MCF 10A (cell line): ENCODE measurements at regions not wholly inside any gene's neighbourhood (a gene's known extent, or its start where the extent isn't known, plus 50 kb on each side); places are given as distances from the start of the nearest gene placed in this dataset.

Source experiments
- BruUV-seq: library from RNA; stranded (reverse); fragments of 400-500 nt; replicated peaks from 2 replicates; lab custom pipeline; 2021; lab: Mats Ljungman, UMichigan
- CTCF ChIA-PET: fragments of 300-600 bp; sonication (Branson Sonifier 250); formaldehyde crosslinking; extraction: SDS; loops from one replicate; lab custom pipeline; 2021; ENCODE audit warnings: antibody characterized with exemption, inconsistent platforms; lab: Yijun Ruan, JAX
- POLR2A ChIA-PET: fragments of 300-600, 350-650 bp; sonication (Branson Sonifier 250); formaldehyde crosslinking; extraction: SDS; loops from one replicate; lab custom pipeline; 2020; ENCODE audit warnings: antibody characterized with exemption, inconsistent platforms; lab: Yijun Ruan, JAX
- DNase-seq: peaks from one replicate; pipeline ENCODE4 v3.0.0-alpha.2; 2018; ENCODE audit not compliant: unreplicated experiment
- H3K27ac Mint-ChIP-seq: one replicate; pipeline ENCODE4 v1.8.0; 2022; ENCODE audit warnings: mild to moderate bottlenecking, low read depth, mixed read lengths; ENCODE audit not compliant: unreplicated experiment
- H3K27me3 Mint-ChIP-seq: one replicate; pipeline ENCODE4 v1.8.0; 2022; ENCODE audit warnings: mixed read lengths; ENCODE audit not compliant: insufficient read depth, unreplicated experiment
- H3K36me3 Mint-ChIP-seq: one replicate; pipeline ENCODE4 v1.8.0; 2022; ENCODE audit warnings: mild to moderate bottlenecking, moderate library complexity, mixed read lengths; ENCODE audit not compliant: insufficient read depth, unreplicated experiment
- H3K4me1 Mint-ChIP-seq: one replicate; pipeline ENCODE4 v1.8.0; 2022; ENCODE audit warnings: mixed read lengths; ENCODE audit not compliant: insufficient read depth, unreplicated experiment
- H3K4me3 Mint-ChIP-seq: one replicate; pipeline ENCODE4 v1.8.0; 2022; ENCODE audit warnings: mild to moderate bottlenecking, moderate library complexity, mixed read lengths; ENCODE audit not compliant: unreplicated experiment
- H3K9me3 Mint-ChIP-seq: one replicate; pipeline ENCODE4 v1.8.0; 2022; ENCODE audit warnings: mixed read lengths; ENCODE audit not compliant: unreplicated experiment
- intact Hi-C: fragments of 100-400 bp; cut with micrococcal nuclease; formaldehyde crosslinking; loops from 2 replicates; pipeline ENCODE4 v1.14.1; 2022
- TF ChIP-seq, protein P1 (sequence below): fragments of 200-600 bp; IDR thresholded peaks from one replicate; pipeline ENCODE4 v1.8.0; 2022; ENCODE audit warnings: antibody characterized with exemption, mild to moderate bottlenecking; ENCODE audit not compliant: unreplicated experiment

DNA sequence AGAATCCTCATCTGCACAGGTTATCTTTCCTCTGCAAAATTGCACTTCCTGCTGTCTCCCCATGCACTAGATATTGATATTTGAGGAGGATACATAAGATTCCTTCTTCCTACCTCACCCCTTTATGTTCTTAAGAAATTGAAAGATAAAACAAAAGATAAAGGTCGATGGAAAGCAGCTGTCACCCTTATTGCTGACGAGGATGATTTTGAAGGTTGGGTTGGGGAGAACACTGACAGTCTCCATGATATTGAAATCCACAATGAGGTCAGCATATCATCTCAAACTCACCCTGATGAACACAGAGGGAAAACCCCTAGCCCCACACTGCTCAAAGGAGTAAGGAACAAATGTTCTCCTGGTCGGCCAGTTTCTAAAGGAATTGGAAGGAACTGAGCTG lies 110.6 kb upstream of the FUT9 start:
- Mint-ChIP-seq H3K27ac (no peak overlapping the region), H3K27me3 (no peaks in the 10 kb centered on the region), H3K4me3 (no peak overlapping the region), H3K9me3 (peaks cover 7% of the 10 kb centered on the region), H3K36me3 (no peaks in the 10 kb centered on the region), H3K4me1 (no peaks in the 10 kb centered on the region)
- BruUV-seq = no TSS peak
- DNase-seq = no peak
- ChIA-PET POLR2A (no interaction called here), CTCF (interaction anchor here (0.8 kb wide), 1 partner anchor 17 kb away, joined by 3 read pairs; no protein-coding TSS in a partner anchor)
- intact Hi-C loops = no loop called here
- TF ChIP-seq, protein P1, sequence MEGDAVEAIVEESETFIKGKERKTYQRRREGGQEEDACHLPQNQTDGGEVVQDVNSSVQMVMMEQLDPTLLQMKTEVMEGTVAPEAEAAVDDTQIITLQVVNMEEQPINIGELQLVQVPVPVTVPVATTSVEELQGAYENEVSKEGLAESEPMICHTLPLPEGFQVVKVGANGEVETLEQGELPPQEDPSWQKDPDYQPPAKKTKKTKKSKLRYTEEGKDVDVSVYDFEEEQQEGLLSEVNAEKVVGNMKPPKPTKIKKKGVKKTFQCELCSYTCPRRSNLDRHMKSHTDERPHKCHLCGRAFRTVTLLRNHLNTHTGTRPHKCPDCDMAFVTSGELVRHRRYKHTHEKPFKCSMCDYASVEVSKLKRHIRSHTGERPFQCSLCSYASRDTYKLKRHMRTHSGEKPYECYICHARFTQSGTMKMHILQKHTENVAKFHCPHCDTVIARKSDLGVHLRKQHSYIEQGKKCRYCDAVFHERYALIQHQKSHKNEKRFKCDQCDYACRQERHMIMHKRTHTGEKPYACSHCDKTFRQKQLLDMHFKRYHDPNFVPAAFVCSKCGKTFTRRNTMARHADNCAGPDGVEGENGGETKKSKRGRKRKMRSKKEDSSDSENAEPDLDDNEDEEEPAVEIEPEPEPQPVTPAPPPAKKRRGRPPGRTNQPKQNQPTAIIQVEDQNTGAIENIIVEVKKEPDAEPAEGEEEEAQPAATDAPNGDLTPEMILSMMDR = no peak

- Mint-ChIP-seq H3K36me3 (no peaks in the 10 kb centered on the region), H3K9me3 (no peaks in the 10 kb centered on the region), H3K27me3 (peaks cover 24% of the 10 kb centered on the region), H3K27ac (no peak overlapping the region), H3K4me3 (no peak overlapping the region), H3K4me1 (no peaks in the 10 kb centered on the region)
- intact Hi-C loops = no loop called here
- TF ChIP-seq, protein P1 = no peak
- BruUV-seq = no TSS peak
- DNase-seq = peak; percentile 16
- ChIA-PET POLR2A (no interaction called here), CTCF (no interaction called here)
Observed at GRCh38 chr6:95917034-95917433, 98.7 kb upstream of the FUT9 start.

DNA sequence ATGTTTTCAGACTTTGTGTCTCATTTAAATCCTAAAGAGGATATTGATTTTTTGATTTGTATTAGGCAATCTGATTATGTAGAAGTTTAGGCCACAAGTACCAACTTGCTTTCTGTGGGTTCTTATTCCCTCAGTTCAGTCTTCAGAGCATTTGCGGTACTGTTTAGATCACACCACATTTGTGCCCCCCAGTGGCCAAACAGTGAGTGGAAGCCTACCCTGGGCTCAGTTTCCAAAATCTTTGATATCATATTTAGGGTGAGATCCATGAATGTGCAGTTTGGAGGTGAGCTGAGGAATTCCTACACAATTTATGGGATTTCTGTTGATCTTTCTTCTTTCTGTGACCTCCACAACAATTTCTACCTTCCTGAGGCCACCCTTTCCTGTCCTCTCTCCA lies 92.3 kb upstream of the FUT9 start:
- intact Hi-C loops = loop anchor here (2.0 kb wide), 1 partner anchor 493 kb away; no protein-coding TSS in a partner anchor
- DNase-seq = peak; percentile 41

DNA sequence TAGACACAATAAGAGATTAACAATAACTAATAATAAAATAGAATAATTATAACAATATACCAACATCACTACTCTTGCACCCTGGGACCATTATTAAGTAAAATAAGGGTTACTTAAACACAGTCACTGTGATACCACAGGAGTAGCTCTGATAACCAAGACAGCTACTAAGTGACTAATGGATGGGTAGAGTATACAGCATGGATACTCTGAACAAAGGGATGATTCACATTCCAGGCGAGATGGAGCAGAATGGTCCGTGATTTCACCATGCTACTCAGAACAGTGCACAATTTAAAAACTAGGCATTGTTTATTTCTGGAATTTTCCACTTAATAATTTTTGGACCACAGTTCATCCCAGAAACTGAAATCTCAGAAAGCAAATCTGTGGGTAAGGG lies 80.0 kb upstream of the FUT9 start:
- Mint-ChIP-seq H3K27me3 (peaks cover 20% of the 10 kb centered on the region), H3K4me1 (no peaks in the 10 kb centered on the region), H3K36me3 (no peaks in the 10 kb centered on the region), H3K27ac (no peak overlapping the region), H3K4me3 (no peak overlapping the region), H3K9me3 (no peaks in the 10 kb centered on the region)
- TF ChIP-seq, protein P1 = no peak
- CTCF ChIA-PET = no interaction called here
- intact Hi-C loops = loop anchor here (10.0 kb wide), 1 partner anchor 149 kb away; no protein-coding TSS in a partner anchor
- BruUV-seq = no TSS peak
- no peak for DNase-seq
- POLR2A ChIA-PET = no interaction called here

More for the DNA sequence above, 92.3 kb upstream of the FUT9 start:
- TF ChIP-seq, protein P1 = peak; percentile 25
- H3K36me3 Mint-ChIP-seq = no peaks in the 10 kb centered on the region
- H3K4me1 Mint-ChIP-seq = no peaks in the 10 kb centered on the region
- H3K27me3 Mint-ChIP-seq = peaks cover 44% of the 10 kb centered on the region
- ChIA-PET CTCF (no interaction called here), POLR2A (no interaction called here)
- no peak overlapping the region for H3K27ac Mint-ChIP-seq
- no TSS peak for BruUV-seq
- no peak overlapping the region for H3K4me3 Mint-ChIP-seq
- H3K9me3 Mint-ChIP-seq = no peaks in the 10 kb centered on the region
